H9 (cell line): ENCODE measurements at regions not wholly inside any gene's neighbourhood (a gene's known extent, or its start where the extent isn't known, plus 50 kb on each side); places are given as distances from the start of the nearest gene placed in this dataset.

ENCODE experiments used
- DNase-seq: peaks from one replicate; pipeline ENCODE4 v3.0.0-alpha.2; 2017
- H2AFZ ChIP-seq: one replicate; pipeline ENCODE4 v1.6.1; 2013; ENCODE audit warnings: mild to moderate bottlenecking, low read length, control low read depth, moderate library complexity
- H2AK5ac ChIP-seq: 2 replicates; pipeline ENCODE4 v1.6.1; 2013; ENCODE audit warnings: low read length, control low read depth, mixed read lengths; ENCODE audit not compliant: insufficient read length
- H2BK120ac ChIP-seq: one replicate; pipeline ENCODE4 v1.6.1; 2013; ENCODE audit warnings: low read depth, mild to moderate bottlenecking, low read length, control low read depth, inconsistent platforms; ENCODE audit not compliant: poor library complexity, severe bottlenecking
- H2BK12ac ChIP-seq: 2 replicates; pipeline ENCODE4 v1.6.1; 2013; ENCODE audit warnings: low read length, control low read depth, mixed read lengths, low read depth; ENCODE audit not compliant: insufficient read length
- H2BK15ac ChIP-seq: 2 replicates; pipeline ENCODE4 v1.6.1; 2013; ENCODE audit warnings: low read depth, low read length, control low read depth
- H2BK20ac ChIP-seq: one replicate; pipeline ENCODE4 v1.6.1; 2013; ENCODE audit warnings: low read depth, mild to moderate bottlenecking, low read length, control low read depth, inconsistent platforms; ENCODE audit not compliant: poor library complexity, severe bottlenecking
- H2BK5ac ChIP-seq: 2 replicates; pipeline ENCODE4 v1.6.1; 2013; ENCODE audit warnings: low read length, control low read depth, mixed read lengths; ENCODE audit not compliant: insufficient read length
- H3K14ac ChIP-seq: 2 replicates; pipeline ENCODE4 v1.6.1; 2013; ENCODE audit warnings: low read length, control low read depth; ENCODE audit not compliant: insufficient read depth
- H3K18ac ChIP-seq: 2 replicates; pipeline ENCODE4 v1.6.1; 2013; ENCODE audit warnings: low read depth, mild to moderate bottlenecking, mixed read lengths, low read length, control low read depth; ENCODE audit not compliant: insufficient read length
- H3K23ac ChIP-seq: 2 replicates; pipeline ENCODE4 v1.6.1; 2013; ENCODE audit warnings: low read length, control low read depth, mixed read lengths, low read depth; ENCODE audit not compliant: insufficient read length
- H3K23me2 ChIP-seq: 2 replicates; pipeline ENCODE4 v1.6.1; 2013; ENCODE audit warnings: low read depth, mild to moderate bottlenecking, mixed read lengths, low read length, control low read depth; ENCODE audit not compliant: insufficient read length, poor library complexity, severe bottlenecking
- H3K27ac ChIP-seq: 2 replicates; pipeline ENCODE4 v1.5.1; 2013; ENCODE audit warnings: low read length, control low read depth, mixed read lengths, low read depth; ENCODE audit not compliant: insufficient read length
- H3K27me3 ChIP-seq: 2 replicates; pipeline ENCODE4 v1.6.1; 2013; ENCODE audit warnings: low read length, control low read depth, inconsistent platforms; ENCODE audit not compliant: insufficient read depth
- H3K4ac ChIP-seq: 2 replicates; pipeline ENCODE4 v1.6.1; 2013; ENCODE audit warnings: low read depth, mild to moderate bottlenecking, control low read depth, inconsistent platforms, low read length, moderate library complexity
- H3K4me1 ChIP-seq: 2 replicates; pipeline ENCODE4 v1.6.1; 2013; ENCODE audit warnings: low read length, control low read depth, inconsistent platforms; ENCODE audit not compliant: insufficient read depth
- H3K4me2 ChIP-seq: 2 replicates; pipeline ENCODE4 v1.6.1; 2013; ENCODE audit warnings: low read length, control low read depth, mixed read lengths; ENCODE audit not compliant: insufficient read length, insufficient read depth
- H3K56ac ChIP-seq: 2 replicates; pipeline ENCODE4 v1.6.1; 2013; ENCODE audit warnings: low read depth, mild to moderate bottlenecking, mixed read lengths, low read length, control low read depth; ENCODE audit not compliant: insufficient read length
- H3K79me1 ChIP-seq: 2 replicates; pipeline ENCODE4 v1.6.1; 2013; ENCODE audit warnings: low read depth, mild to moderate bottlenecking, moderate library complexity, low read length, control low read depth, inconsistent platforms; ENCODE audit not compliant: insufficient read depth, poor library complexity, severe bottlenecking
- H3K79me2 ChIP-seq: 2 replicates; pipeline ENCODE4 v1.6.1; 2013; ENCODE audit warnings: low read length, control low read depth, inconsistent platforms; ENCODE audit not compliant: insufficient read depth
- H3K9ac ChIP-seq: 2 replicates; pipeline ENCODE4 v1.6.1; 2013; ENCODE audit warnings: low read length, control low read depth, mixed read lengths; ENCODE audit not compliant: insufficient read length; ENCODE audit errors: extremely low read depth
- H3K9me3 ChIP-seq: one replicate; pipeline ENCODE4 v1.6.1; 2013; ENCODE audit warnings: low read depth, low read length, inconsistent platforms; ENCODE audit not compliant: control insufficient read depth
- H3T11ph ChIP-seq: one replicate; pipeline ENCODE4 v1.6.1; 2013; ENCODE audit warnings: mild to moderate bottlenecking, low read length, control low read depth, inconsistent platforms
- H4K20me1 ChIP-seq: one replicate; pipeline ENCODE4 v1.6.1; 2013; ENCODE audit not compliant: control insufficient read depth, insufficient read length, insufficient read depth
- H4K5ac ChIP-seq: 2 replicates; pipeline ENCODE4 v1.6.1; 2013; ENCODE audit warnings: low read depth, mild to moderate bottlenecking, mixed read lengths, low read length, control low read depth; ENCODE audit not compliant: insufficient read length
- H4K8ac ChIP-seq: replicated peaks from 2 replicates; pipeline ENCODE4 v1.6.1; 2013; ENCODE audit warnings: low read length, control low read depth, mixed read lengths, low read depth; ENCODE audit not compliant: insufficient read length
- H4K91ac ChIP-seq: 2 replicates; pipeline ENCODE4 v1.6.1; 2013; ENCODE audit warnings: low read depth, mild to moderate bottlenecking, moderate library complexity, mixed read lengths, low read length, control low read depth; ENCODE audit not compliant: insufficient read length
- H3K27ac Mint-ChIP-seq, 3 experiments: 2 replicates in 2 of 3; 3 replicates in 1 of 3; pipeline ENCODE4 v1.8.0; 2020 to 2021; ENCODE audit warnings: mixed read lengths in 3 of 3, mild to moderate bottlenecking in 1 of 3, moderate library complexity in 1 of 3
- H3K27me3 Mint-ChIP-seq: 2 replicates; pipeline ENCODE4 v1.8.0; 2021; ENCODE audit warnings: low read depth, mild to moderate bottlenecking, moderate library complexity, mixed read lengths
- H3K36me3 Mint-ChIP-seq, 3 experiments: 2 replicates in 2 of 3; 3 replicates in 1 of 3; pipeline ENCODE4 v1.8.0; 2020 to 2021; ENCODE audit warnings: low read depth in 3 of 3, mixed read lengths in 3 of 3; ENCODE audit not compliant: insufficient read depth in 1 of 3
- H3K4me1 Mint-ChIP-seq, 2 experiments: 2 replicates each; pipeline ENCODE4 v1.8.0; 2020; ENCODE audit warnings: mixed read lengths in 2 of 2
- H3K4me3 Mint-ChIP-seq, 2 experiments: 2 replicates in 1 of 2; 3 replicates in 1 of 2; pipeline ENCODE4 v1.8.0; 2020 to 2021; ENCODE audit warnings: mild to moderate bottlenecking in 2 of 2, mixed read lengths in 2 of 2, moderate library complexity in 1 of 2
- H3K9me3 Mint-ChIP-seq, 2 experiments: 2 replicates in 1 of 2; 3 replicates in 1 of 2; pipeline ENCODE4 v1.8.0; 2020; ENCODE audit warnings: mild to moderate bottlenecking in 2 of 2, mixed read lengths in 2 of 2, moderate library complexity in 1 of 2
- WGBS: extraction: QIAGEN DNeasy Blood & Tissue Kit; methylation state at CpG from one replicate; pipeline ENCODE4 v1.1.7; 2013; ENCODE audit warnings: missing lambda C conversion rate, low lambda C conversion rate, mixed read lengths; ENCODE audit not compliant: insufficient read length; ENCODE audit errors: extremely low coverage; 5-methylcytosine and 5-hydroxymethylcytosine counted together
- TF ChIP-seq, protein P1 (sequence below): fragments of 200-600 bp; sonication (generic); conservative IDR thresholded peaks from 3 replicates; pipeline ENCODE4 v1.8.0; 2021; ENCODE audit warnings: antibody characterized with exemption, mild to moderate bottlenecking

DNA sequence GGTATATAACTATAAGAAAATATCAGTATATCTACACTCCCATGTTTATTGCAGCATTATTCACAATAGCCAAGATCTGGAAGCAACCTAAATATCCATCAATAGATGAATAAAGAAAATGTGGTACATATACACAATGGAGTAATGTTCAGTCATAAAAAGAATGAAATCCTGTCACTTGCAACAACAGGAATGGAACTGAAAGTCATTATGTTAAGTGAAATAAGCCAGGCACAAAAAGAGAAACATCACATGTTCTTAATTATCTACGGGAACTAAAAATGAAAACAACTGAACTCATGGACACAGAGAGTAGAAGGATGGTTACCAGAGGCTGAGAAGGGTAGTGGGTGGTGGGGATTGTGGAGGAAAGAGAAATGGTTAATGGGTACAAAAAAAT is 665.2 kb downstream of the TBC1D4 start:
- no peak overlapping the region for H3K27ac ChIP-seq
- no peaks in the 10 kb centered on the region for H3K23me2 ChIP-seq
- Mint-ChIP-seq H3K36me3 (peaks cover 1 to 13% (median 2%) of the 10 kb centered on the region in 3 experiments; a peak in 4 of 7 replicates), H3K9me3 (peaks cover 7 to 16% of the 10 kb centered on the region in 2 experiments), H3K27me3 (no peaks in the 10 kb centered on the region; the same call in 1 of the 2 replicates), H3K4me1 (no peaks in the 10 kb centered on the region), H3K27ac (no peak overlapping the region), H3K4me3 (no peak overlapping the region)
- no peak overlapping the region for H3K14ac ChIP-seq
- H2AFZ ChIP-seq = no peak overlapping the region
- WGBS = no CpG with 5 or more reads among the region's 1 CpG
- no peaks in the 10 kb centered on the region for H3K27me3 ChIP-seq
- no peaks in the 10 kb centered on the region for H3K79me1 ChIP-seq
- no peak overlapping the region for H3K56ac ChIP-seq
- no peak overlapping the region for H3K18ac ChIP-seq
- no peak overlapping the region for H2BK15ac ChIP-seq
- no peaks in the 10 kb centered on the region for H4K20me1 ChIP-seq
- H3K23ac ChIP-seq = no peak overlapping the region
- H3K4me2 ChIP-seq = no peak overlapping the region
- no peak overlapping the region for H2BK12ac ChIP-seq
- H2BK20ac ChIP-seq = no peak overlapping the region
- no peaks in the 10 kb centered on the region for H3K79me2 ChIP-seq
- no peak overlapping the region for H4K5ac ChIP-seq
- no peak overlapping the region for H2BK120ac ChIP-seq
- H2BK5ac ChIP-seq = no peak overlapping the region
- no peaks in the 10 kb centered on the region for H3K9me3 ChIP-seq
- no peak for DNase-seq
- H3K4me1 ChIP-seq = no peaks in the 10 kb centered on the region
- H4K8ac ChIP-seq = no peak overlapping the region
- H3K9ac ChIP-seq = no peak overlapping the region
- no peak overlapping the region for H2AK5ac ChIP-seq
- no peak overlapping the region for H3K4ac ChIP-seq
- TF ChIP-seq, protein P1, sequence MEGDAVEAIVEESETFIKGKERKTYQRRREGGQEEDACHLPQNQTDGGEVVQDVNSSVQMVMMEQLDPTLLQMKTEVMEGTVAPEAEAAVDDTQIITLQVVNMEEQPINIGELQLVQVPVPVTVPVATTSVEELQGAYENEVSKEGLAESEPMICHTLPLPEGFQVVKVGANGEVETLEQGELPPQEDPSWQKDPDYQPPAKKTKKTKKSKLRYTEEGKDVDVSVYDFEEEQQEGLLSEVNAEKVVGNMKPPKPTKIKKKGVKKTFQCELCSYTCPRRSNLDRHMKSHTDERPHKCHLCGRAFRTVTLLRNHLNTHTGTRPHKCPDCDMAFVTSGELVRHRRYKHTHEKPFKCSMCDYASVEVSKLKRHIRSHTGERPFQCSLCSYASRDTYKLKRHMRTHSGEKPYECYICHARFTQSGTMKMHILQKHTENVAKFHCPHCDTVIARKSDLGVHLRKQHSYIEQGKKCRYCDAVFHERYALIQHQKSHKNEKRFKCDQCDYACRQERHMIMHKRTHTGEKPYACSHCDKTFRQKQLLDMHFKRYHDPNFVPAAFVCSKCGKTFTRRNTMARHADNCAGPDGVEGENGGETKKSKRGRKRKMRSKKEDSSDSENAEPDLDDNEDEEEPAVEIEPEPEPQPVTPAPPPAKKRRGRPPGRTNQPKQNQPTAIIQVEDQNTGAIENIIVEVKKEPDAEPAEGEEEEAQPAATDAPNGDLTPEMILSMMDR = no peak
- H4K91ac ChIP-seq = no peak overlapping the region
- no peak overlapping the region for H3T11ph ChIP-seq
